SK-N-SH (cell line): ENCODE measurements at regions not wholly inside any gene's neighbourhood (a gene's known extent, or its start where the extent isn't known, plus 50 kb on each side); places are given as distances from the start of the nearest gene placed in this dataset.

Experiments
- CTCF ChIA-PET: fragments of 300-600, 350-600 bp; formaldehyde crosslinking; extraction: SDS; loops from one replicate; lab custom pipeline; 2021; lab: Yijun Ruan, JAX
- POLR2A ChIA-PET: fragments of 350-600 bp; sonication (Branson Sonifier 250); formaldehyde crosslinking; extraction: SDS; loops from one replicate; lab custom pipeline; 2020; ENCODE audit warnings: antibody characterized with exemption, inconsistent platforms; lab: Yijun Ruan, JAX
- DNase-seq: peaks from one replicate; pipeline ENCODE4 v3.0.0; 2012
- H2AFZ ChIP-seq: fragments of 200-600 bp; sonication (generic); 2 replicates; pipeline ENCODE4 v1.8.1; 2016; ENCODE audit warnings: antibody characterized with exemption, mild to moderate bottlenecking, low read depth
- H3F3A ChIP-seq: fragments of 200-600 bp; sonication (generic); replicated peaks from 2 replicates; pipeline ENCODE3; 2016; ENCODE audit warnings: antibody characterized with exemption, mild to moderate bottlenecking; ENCODE audit not compliant: insufficient read depth
- H3K27ac ChIP-seq, 2 experiments: fragments of 200-500 bp in 1 of 2; fragments of 200-600 bp in 1 of 2; sonication (Bioruptor generic) in 1 of 2; sonication (generic), shearing (Covaris generic) in 1 of 2; 2 replicates each; pipeline versions ENCODE4 v1.5.1 to v1.6.1; 2014 to 2016; ENCODE audit warnings: low read depth in 2 of 2, inconsistent platforms in 1 of 2, low read length in 1 of 2, mild to moderate bottlenecking in 1 of 2, mixed read lengths in 1 of 2
- H3K27me3 ChIP-seq: fragments of 200-600 bp; sonication (generic), shearing (Covaris generic); 2 replicates; pipeline ENCODE4 v1.6.1; 2016; ENCODE audit warnings: mixed run types; ENCODE audit not compliant: insufficient read depth
- H3K36me3 ChIP-seq, 2 experiments: fragments of 200-500 bp in 1 of 2; fragments of 200-600 bp in 1 of 2; sonication (Bioruptor generic) in 1 of 2; sonication (generic) in 1 of 2; replicated peaks in 1 of 2; 2 replicates each; pipeline versions ENCODE3 to v1.5.1; 2014 to 2016; ENCODE audit warnings: low read length in 1 of 2, mild to moderate bottlenecking in 1 of 2; ENCODE audit not compliant: insufficient read depth in 2 of 2, control insufficient read depth in 1 of 2
- H3K4me1 ChIP-seq, 2 experiments: fragments of 200-500 bp in 1 of 2; fragments of 200-600 bp in 1 of 2; sonication (Bioruptor generic) in 1 of 2; sonication (generic), shearing (Covaris generic) in 1 of 2; 2 replicates each; pipeline versions ENCODE4 v1.5.1 to v1.6.1; 2014 to 2016; ENCODE audit warnings: low read depth in 1 of 2, low read length in 1 of 2, mixed run types in 1 of 2; ENCODE audit not compliant: insufficient read depth in 2 of 2, control insufficient read depth in 1 of 2
- H3K4me2 ChIP-seq: fragments of 200-600 bp; sonication (generic), shearing (Covaris generic); 2 replicates; pipeline ENCODE4 v1.6.1; 2017; ENCODE audit warnings: mixed run types
- H3K4me3 ChIP-seq, 2 experiments: fragments of 200-500 bp in 1 of 2; fragments of 200-600 bp in 1 of 2; sonication (Bioruptor generic) in 1 of 2; sonication (generic), shearing (Covaris generic) in 1 of 2; 2 replicates each; pipeline versions ENCODE4 v1.5.1 to v1.8.1; 2014 to 2016; ENCODE audit warnings: low read depth in 2 of 2, inconsistent platforms in 1 of 2, low read length in 1 of 2, mild to moderate bottlenecking in 1 of 2, mixed read lengths in 1 of 2, moderate library complexity in 1 of 2
- H3K79me2 ChIP-seq: fragments of 200-600 bp; sonication (generic); 2 replicates; pipeline ENCODE4 v1.8.1; 2017; ENCODE audit warnings: mild to moderate bottlenecking; ENCODE audit not compliant: insufficient read depth
- H3K9ac ChIP-seq: fragments of 200-600 bp; sonication (generic); 2 replicates; pipeline ENCODE4 v1.6.1; 2017; ENCODE audit warnings: mixed run types
- H3K9me2 ChIP-seq: fragments of 200-600 bp; sonication (generic); 2 replicates; pipeline ENCODE4 v1.6.1; 2017; ENCODE audit warnings: mixed run types
- H3K9me3 ChIP-seq: fragments of 200-600 bp; sonication (generic); 2 replicates; pipeline ENCODE4 v1.6.1; 2017; ENCODE audit warnings: mixed run types, mild to moderate bottlenecking, moderate library complexity
- H4K20me1 ChIP-seq: fragments of 200-600 bp; sonication (generic); 2 replicates; pipeline ENCODE4 v1.6.1; 2017; ENCODE audit warnings: mild to moderate bottlenecking, mixed run types; ENCODE audit not compliant: insufficient read depth
- CHD2 ChIP-seq: fragments of 150-350 bp; IDR thresholded peaks from 2 replicates; pipeline ENCODE4 v1.6.1; 2018; ENCODE audit warnings: low read length; ENCODE audit not compliant: partially characterized antibody
- ELF1 ChIP-seq: IDR thresholded peaks from 2 replicates; pipeline ENCODE4 v1.4.0; 2012
- EP300 ChIP-seq, 2 experiments: IDR thresholded peaks; 2 replicates each; pipeline versions ENCODE4 v1.4.0 to v1.6.1; 2012; ENCODE audit warnings: borderline replicate concordance in 1 of 2, low read depth in 1 of 2, low read length in 1 of 2
- EZH2phosphoT487 ChIP-seq: fragments of 200-600 bp; sonication (generic); IDR thresholded peaks from 2 replicates; pipeline ENCODE4 v1.6.1; 2017; ENCODE audit warnings: low read depth, mixed run types, mild to moderate bottlenecking, antibody characterized with exemption, moderate library complexity, borderline replicate concordance
- FOSL2 ChIP-seq: IDR thresholded peaks from 2 replicates; pipeline ENCODE4 v1.4.0; 2012; ENCODE audit warnings: low read depth, mild to moderate bottlenecking, moderate library complexity, borderline replicate concordance
- FOXJ3 ChIP-seq: sonication (generic); formaldehyde crosslinking; IDR thresholded peaks from 2 replicates; pipeline ENCODE4 v1.5.1; 2020; ENCODE audit warnings: mild to moderate bottlenecking, missing genetic modification reagents
- FOXM1 ChIP-seq: IDR thresholded peaks from 2 replicates; pipeline ENCODE4 v1.4.0; 2012; ENCODE audit warnings: low read depth, mild to moderate bottlenecking
- GATA2 ChIP-seq: sonication (generic); formaldehyde crosslinking; IDR thresholded peaks from 2 replicates; pipeline ENCODE4 v1.5.0; 2020; ENCODE audit warnings: mild to moderate bottlenecking, missing genetic modification reagents
- JUND ChIP-seq: IDR thresholded peaks from 2 replicates; pipeline ENCODE4 v1.4.0; 2012
- RAD21 ChIP-seq: IDR thresholded peaks from 2 replicates; pipeline ENCODE4 v1.6.1; 2012; ENCODE audit warnings: mild to moderate bottlenecking, low read length
- SMC3 ChIP-seq: IDR thresholded peaks from 2 replicates; pipeline ENCODE4 v1.6.1; 2012; ENCODE audit warnings: low read depth, low read length, improper control_type of control experiment
- WGBS: methylation state at CpG from one replicate; pipeline ENCODE4 v1.1.6; 2017; ENCODE audit warnings: low lambda C conversion rate; 5-methylcytosine and 5-hydroxymethylcytosine counted together
- TF ChIP-seq, protein P1 (sequence below): IDR thresholded peaks from 2 replicates; pipeline ENCODE4 v1.6.1; 2012; ENCODE audit warnings: mild to moderate bottlenecking, low read depth, low read length, moderate library complexity
- TF ChIP-seq, protein P2 (sequence below): fragments of 150-350 bp; IDR thresholded peaks from 2 replicates; pipeline ENCODE4 v1.6.1; 2017; ENCODE audit warnings: antibody characterized with exemption, low read length, low read depth, borderline replicate concordance
- TF ChIP-seq, protein P3 (sequence below): fragments of 150-350 bp; IDR thresholded peaks from 2 replicates; pipeline ENCODE4 v1.6.1; 2016; ENCODE audit warnings: mild to moderate bottlenecking, low read depth, low read length

DNA sequence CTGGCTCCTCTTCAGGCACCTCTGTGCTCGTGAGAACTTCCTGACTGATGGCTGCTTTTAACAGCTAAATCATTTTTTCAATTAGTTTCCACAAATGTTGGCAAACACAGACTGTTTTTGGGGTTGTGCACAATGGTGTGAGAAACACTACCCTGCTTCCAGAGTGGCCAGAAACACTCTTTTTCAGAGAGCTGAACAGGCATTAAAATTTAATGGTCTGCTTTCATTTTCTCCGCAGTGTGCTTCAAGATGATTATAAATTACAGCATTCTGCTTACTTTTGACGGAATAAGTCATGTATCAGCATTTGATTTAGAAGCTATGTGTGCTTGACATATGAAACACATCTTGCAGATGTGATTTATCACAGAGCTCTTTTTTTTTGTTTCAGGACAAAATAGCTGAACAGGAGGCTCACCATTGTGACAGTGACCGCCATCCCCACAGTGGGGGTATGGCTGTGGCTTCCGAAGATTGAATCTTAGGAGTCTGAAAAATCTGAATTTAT lies 454.5 kb upstream of the ZNF608 start:
- H3K27me3 ChIP-seq, result no peaks in the 10 kb centered on the region
- 70% methylated on average over 5 of the region's 5 CpGs for WGBS
- no peaks in the 10 kb centered on the region for H3K9me3 ChIP-seq
- H3K9ac ChIP-seq, result no peak overlapping the region
- H3F3A ChIP-seq, result peaks cover 8% of the 10 kb centered on the region
- H2AFZ ChIP-seq, result peak overlapping the region; percentile 82
- ChIA-PET CTCF (interaction anchor here (1.1 to 1.9 kb wide), 3 partner anchors 14 to 125 kb away, joined by 3 to 6 read pairs (median 4); no protein-coding TSS in a partner anchor), POLR2A (interaction anchor here (0.6 to 3.3 kb wide), 9 partner anchors 9 to 461 kb away, joined by 3 to 14 read pairs (median 4); no protein-coding TSS in a partner anchor)
- no peaks in the 10 kb centered on the region for H4K20me1 ChIP-seq
- TF ChIP-seq CHD2 (peak; percentile 18), FOXM1 (no peak)
- no peak for DNase-seq
- no peaks in the 10 kb centered on the region for H3K79me2 ChIP-seq
- no peaks in the 10 kb centered on the region for H3K9me2 ChIP-seq
- H3K4me3 ChIP-seq, result peak overlapping the region; percentile 37
- H3K4me1 ChIP-seq, result peaks cover 11 to 48% of the 10 kb centered on the region in 2 experiments
- peak overlapping the region in 1 of 2 experiments; percentile 80; a peak in 2 of 4 replicates for H3K27ac ChIP-seq
- peak overlapping the region; percentile 61 for H3K4me2 ChIP-seq
- no peaks in the 10 kb centered on the region for H3K36me3 ChIP-seq

DNA sequence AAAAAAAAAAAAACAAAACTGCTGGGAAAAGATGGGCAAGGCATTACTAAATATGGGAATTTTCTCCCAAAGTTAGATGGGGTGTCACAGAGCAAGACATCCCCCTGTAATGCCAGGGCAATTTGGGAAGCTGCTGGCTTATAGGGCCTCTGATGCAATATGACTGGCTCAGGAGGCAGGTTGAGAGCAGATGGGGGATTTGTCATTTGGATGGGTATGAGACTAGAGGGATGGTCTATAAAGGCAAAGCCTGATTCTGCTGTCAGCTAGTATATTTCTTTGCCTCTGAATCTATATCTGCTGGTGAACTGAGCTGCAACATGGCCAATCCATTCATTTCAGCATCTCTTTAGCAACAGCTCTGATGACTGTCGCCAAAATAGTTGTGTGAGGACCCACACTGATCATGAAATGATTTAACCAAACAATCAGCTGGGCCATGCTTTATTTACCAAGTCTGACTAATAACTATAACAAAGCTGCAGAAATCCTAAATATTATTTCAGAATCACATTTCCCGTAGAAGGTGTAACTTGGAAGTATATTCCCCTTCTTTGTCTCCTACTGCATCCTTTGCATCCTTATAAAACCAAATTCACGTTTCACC lies 455.1 kb upstream of the ZNF608 start:
- WGBS, result 88% methylated on average over 3 of the region's 3 CpGs
- Histone ChIP-seq H3K9me2 (no peaks in the 10 kb centered on the region), H3K4me1 (peaks cover 11 to 44% of the 10 kb centered on the region in 2 experiments), H3K79me2 (no peaks in the 10 kb centered on the region), H3K4me2 (peak overlapping the region; percentile 61; the same call in 1 of the 2 replicates), H3K36me3 (no peaks in the 10 kb centered on the region), H3K27ac (no peak overlapping the region; a peak in 1 of 4 replicates), H3K27me3 (no peaks in the 10 kb centered on the region), H2AFZ (no peak overlapping the region), H4K20me1 (no peaks in the 10 kb centered on the region), H3K4me3 (no peak overlapping the region), H3K9me3 (no peaks in the 10 kb centered on the region), H3K9ac (no peak overlapping the region), H3F3A (peaks cover 8% of the 10 kb centered on the region)
- DNase-seq, result no peak
- ChIA-PET CTCF (interaction anchor here (1.0 to 1.9 kb wide), 3 partner anchors 26 to 147 kb away, joined by 3 to 6 read pairs (median 4); no protein-coding TSS in a partner anchor), POLR2A (interaction anchor here (0.6 to 3.3 kb wide), 7 partner anchors 8 to 462 kb away, joined by 3 to 14 read pairs (median 5); no protein-coding TSS in a partner anchor)
- no peak for TF ChIP-seq JUND
- TF ChIP-seq GATA2 (CRISPR knock-in tag), result no peak
- no peak for TF ChIP-seq EP300 (IDR thresholded peaks at IDR 0.05; ENCODE audit: borderline replicate concordance in 1 of 2, low read depth in 1 of 2, low read length in 1 of 2)
- TF ChIP-seq RAD21, result no peak

DNA sequence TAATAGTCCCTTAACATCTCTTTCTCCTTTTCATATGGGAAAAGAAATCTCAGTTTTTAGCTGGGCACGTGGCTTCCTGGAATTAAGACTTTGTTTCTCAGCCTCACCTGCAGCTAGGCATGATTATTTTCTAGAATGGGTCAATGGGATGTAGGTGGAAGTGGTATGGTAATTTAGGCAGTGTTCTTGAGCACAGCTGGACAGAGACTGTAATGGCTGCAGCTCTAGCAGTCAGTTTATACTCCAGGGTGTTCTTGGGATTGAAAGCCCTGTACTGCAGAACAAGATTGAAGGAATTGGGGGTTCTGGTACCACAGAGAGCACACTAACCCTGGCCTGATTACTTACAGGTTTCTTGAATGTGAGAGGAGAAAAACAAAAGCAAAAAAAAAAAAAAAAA lies 455.9 kb upstream of the ZNF608 start:
- WGBS, result 100% methylated on average over 1 of the region's 1 CpG

More for the DNA sequence above, 455.9 kb upstream of the ZNF608 start:
- Histone ChIP-seq H3K9ac (no peak overlapping the region), H3K79me2 (no peaks in the 10 kb centered on the region), H3K4me2 (no peak overlapping the region), H3K27ac (no peak overlapping the region)
- CTCF ChIA-PET, result interaction anchor here (1.0 to 2.5 kb wide), 2 partner anchors 25 to 148 kb away, joined by 3 to 7 read pairs; no protein-coding TSS in a partner anchor
- no peak for TF ChIP-seq ELF1
- TF ChIP-seq, protein P1, sequence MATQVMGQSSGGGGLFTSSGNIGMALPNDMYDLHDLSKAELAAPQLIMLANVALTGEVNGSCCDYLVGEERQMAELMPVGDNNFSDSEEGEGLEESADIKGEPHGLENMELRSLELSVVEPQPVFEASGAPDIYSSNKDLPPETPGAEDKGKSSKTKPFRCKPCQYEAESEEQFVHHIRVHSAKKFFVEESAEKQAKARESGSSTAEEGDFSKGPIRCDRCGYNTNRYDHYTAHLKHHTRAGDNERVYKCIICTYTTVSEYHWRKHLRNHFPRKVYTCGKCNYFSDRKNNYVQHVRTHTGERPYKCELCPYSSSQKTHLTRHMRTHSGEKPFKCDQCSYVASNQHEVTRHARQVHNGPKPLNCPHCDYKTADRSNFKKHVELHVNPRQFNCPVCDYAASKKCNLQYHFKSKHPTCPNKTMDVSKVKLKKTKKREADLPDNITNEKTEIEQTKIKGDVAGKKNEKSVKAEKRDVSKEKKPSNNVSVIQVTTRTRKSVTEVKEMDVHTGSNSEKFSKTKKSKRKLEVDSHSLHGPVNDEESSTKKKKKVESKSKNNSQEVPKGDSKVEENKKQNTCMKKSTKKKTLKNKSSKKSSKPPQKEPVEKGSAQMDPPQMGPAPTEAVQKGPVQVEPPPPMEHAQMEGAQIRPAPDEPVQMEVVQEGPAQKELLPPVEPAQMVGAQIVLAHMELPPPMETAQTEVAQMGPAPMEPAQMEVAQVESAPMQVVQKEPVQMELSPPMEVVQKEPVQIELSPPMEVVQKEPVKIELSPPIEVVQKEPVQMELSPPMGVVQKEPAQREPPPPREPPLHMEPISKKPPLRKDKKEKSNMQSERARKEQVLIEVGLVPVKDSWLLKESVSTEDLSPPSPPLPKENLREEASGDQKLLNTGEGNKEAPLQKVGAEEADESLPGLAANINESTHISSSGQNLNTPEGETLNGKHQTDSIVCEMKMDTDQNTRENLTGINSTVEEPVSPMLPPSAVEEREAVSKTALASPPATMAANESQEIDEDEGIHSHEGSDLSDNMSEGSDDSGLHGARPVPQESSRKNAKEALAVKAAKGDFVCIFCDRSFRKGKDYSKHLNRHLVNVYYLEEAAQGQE, result peak; percentile 10; the same call in 1 of the 2 replicates
- no peak for TF ChIP-seq SMC3
- no peak for TF ChIP-seq FOSL2
- no peak for TF ChIP-seq FOXJ3 (CRISPR knock-in tag)
- TF ChIP-seq, protein P2, sequence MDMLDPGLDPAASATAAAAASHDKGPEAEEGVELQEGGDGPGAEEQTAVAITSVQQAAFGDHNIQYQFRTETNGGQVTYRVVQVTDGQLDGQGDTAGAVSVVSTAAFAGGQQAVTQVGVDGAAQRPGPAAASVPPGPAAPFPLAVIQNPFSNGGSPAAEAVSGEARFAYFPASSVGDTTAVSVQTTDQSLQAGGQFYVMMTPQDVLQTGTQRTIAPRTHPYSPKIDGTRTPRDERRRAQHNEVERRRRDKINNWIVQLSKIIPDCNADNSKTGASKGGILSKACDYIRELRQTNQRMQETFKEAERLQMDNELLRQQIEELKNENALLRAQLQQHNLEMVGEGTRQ, result no peak
- TF ChIP-seq EZH2phosphoT487, result no peak
- TF ChIP-seq, protein P3, sequence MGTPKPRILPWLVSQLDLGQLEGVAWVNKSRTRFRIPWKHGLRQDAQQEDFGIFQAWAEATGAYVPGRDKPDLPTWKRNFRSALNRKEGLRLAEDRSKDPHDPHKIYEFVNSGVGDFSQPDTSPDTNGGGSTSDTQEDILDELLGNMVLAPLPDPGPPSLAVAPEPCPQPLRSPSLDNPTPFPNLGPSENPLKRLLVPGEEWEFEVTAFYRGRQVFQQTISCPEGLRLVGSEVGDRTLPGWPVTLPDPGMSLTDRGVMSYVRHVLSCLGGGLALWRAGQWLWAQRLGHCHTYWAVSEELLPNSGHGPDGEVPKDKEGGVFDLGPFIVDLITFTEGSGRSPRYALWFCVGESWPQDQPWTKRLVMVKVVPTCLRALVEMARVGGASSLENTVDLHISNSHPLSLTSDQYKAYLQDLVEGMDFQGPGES, result no peak
- TF ChIP-seq, all 33 proteins: peak for 1
- Histone ChIP-seq H3K9me3 (no peaks in the 10 kb centered on the region), H3K4me1 (peaks cover 11 to 37% of the 10 kb centered on the region in 2 experiments), H2AFZ (no peak overlapping the region; the same call in 1 of the 2 replicates), H3K4me3 (no peak overlapping the region), H3K27me3 (no peaks in the 10 kb centered on the region), H3K36me3 (no peaks in the 10 kb centered on the region), H3F3A (peaks cover 8% of the 10 kb centered on the region), H4K20me1 (no peaks in the 10 kb centered on the region), H3K9me2 (no peaks in the 10 kb centered on the region)
- POLR2A ChIA-PET, result no interaction called here
- no peak for DNase-seq
